Prostate gland (tissue), 2 donors: ENCODE measurements at regions not wholly inside any gene's neighbourhood (a gene's known extent, or its start where the extent isn't known, plus 50 kb on each side); places are given as distances from the start of the nearest gene placed in this dataset.

Experiments
- DNase-seq: peaks from one replicate; pipeline ENCODE4 v3.0.0-alpha.2; 2019; ENCODE audit warnings: low spot score
- H3K27ac ChIP-seq, 2 donors: fragments of 200-600 bp; sonication (generic); 2 replicates each; pipeline ENCODE4 v1.5.1; 2017 to 2019
- H3K27me3 ChIP-seq: fragments of 200-600 bp; sonication (generic); replicated peaks from 2 replicates; pipeline ENCODE4 v1.5.1; 2019; ENCODE audit not compliant: insufficient read depth
- H3K36me3 ChIP-seq, 2 donors: fragments of 200-600 bp; sonication (generic); 1 replicate in 1 of 2; 2 replicates in 1 of 2; pipeline versions ENCODE4 v1.5.1 to v1.8.1; 2017 to 2019
- H3K4me1 ChIP-seq: fragments of 200-600 bp; sonication (generic); replicated peaks from 2 replicates; pipeline ENCODE4 v1.5.1; 2019
- H3K4me3 ChIP-seq, 2 donors: fragments of 200-600 bp; sonication (generic); 2 replicates each; pipeline ENCODE4 v1.5.1; 2017 to 2019
- H3K9me3 ChIP-seq: fragments of 200-600 bp; sonication (generic); 2 replicates; pipeline ENCODE4 v1.5.1; 2017
- POLR2A ChIP-seq: fragments of 450-650 bp; IDR thresholded peaks from one replicate; pipeline ENCODE4 v1.6.1; 2016; ENCODE audit warnings: antibody characterized with exemption, mild to moderate bottlenecking
- POLR2AphosphoS5 ChIP-seq: sonication (generic); formaldehyde crosslinking; IDR thresholded peaks from one replicate; pipeline ENCODE4 v1.6.1; 2017; ENCODE audit warnings: antibody characterized with exemption
- WGBS: methylation state at CpG from one replicate; pipeline ENCODE4 v1.1.5; 2018; 5-methylcytosine and 5-hydroxymethylcytosine counted together
- intact Hi-C: fragments of 100-400 bp; cut with DNase I; formaldehyde crosslinking; loops from one replicate; pipeline ENCODE4 v1.14.2; 2022
- TF ChIP-seq, protein P1 (sequence below), 4 experiments: fragments of 200-600 bp in 2 of 4; fragments of 450-650 bp in 2 of 4; sonication (generic) in 2 of 4; IDR thresholded peaks; 1 replicate in 3 of 4; 2 replicates in 1 of 4; pipeline ENCODE4 v1.5.1; 2016 to 2019; ENCODE audit warnings: antibody characterized with exemption in 4 of 4, mild to moderate bottlenecking in 2 of 4, moderate library complexity in 2 of 4

DNA sequence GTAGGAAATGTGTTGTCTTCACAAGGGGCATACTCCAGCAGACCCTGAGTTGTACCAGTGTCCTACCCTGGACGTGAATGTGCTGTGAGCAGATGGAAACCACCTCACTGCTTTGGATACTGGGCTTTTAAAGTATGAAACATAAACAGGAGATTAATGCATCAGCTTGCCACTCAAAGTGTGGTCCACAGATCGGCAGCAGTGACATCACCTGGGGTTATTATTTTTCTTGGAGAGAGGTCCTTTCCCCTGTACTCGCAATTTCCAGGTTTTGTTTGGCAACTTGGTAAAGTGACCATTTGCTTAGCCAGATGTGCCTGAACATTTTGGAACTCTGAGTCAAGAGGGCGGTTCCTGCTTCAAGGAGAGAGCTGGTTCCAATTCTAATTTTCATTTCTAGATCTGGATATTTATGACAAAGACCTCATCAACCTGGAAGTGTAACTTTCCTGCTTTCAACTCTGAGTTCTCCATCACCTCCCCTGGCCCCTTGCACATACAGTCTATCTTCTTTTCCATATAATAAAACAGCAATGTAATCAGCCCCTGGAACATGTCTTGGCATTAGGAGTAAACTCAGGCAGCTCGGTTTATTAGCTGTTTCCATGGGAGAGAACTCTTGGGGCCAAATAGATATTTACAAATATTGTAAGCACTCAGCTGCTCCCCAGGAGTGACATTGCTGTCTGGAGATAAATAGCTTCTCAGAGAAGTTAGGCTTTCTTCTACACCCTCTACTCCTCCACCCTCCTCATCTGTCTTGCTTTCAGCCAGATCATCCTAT, 237.0 kb upstream of the TBX3 start:
- WGBS, result 46% methylated on average over 5 of the region's 5 CpGs
- Histone ChIP-seq H3K36me3 (no peaks in the 10 kb centered on the region), H3K4me1 (no peaks in the 10 kb centered on the region), H3K4me3 (no peak overlapping the region), H3K27me3 (no peaks in the 10 kb centered on the region), H3K9me3 (no peaks in the 10 kb centered on the region), H3K27ac (no peak overlapping the region)
- no peak for TF ChIP-seq POLR2A
- TF ChIP-seq, protein P1, sequence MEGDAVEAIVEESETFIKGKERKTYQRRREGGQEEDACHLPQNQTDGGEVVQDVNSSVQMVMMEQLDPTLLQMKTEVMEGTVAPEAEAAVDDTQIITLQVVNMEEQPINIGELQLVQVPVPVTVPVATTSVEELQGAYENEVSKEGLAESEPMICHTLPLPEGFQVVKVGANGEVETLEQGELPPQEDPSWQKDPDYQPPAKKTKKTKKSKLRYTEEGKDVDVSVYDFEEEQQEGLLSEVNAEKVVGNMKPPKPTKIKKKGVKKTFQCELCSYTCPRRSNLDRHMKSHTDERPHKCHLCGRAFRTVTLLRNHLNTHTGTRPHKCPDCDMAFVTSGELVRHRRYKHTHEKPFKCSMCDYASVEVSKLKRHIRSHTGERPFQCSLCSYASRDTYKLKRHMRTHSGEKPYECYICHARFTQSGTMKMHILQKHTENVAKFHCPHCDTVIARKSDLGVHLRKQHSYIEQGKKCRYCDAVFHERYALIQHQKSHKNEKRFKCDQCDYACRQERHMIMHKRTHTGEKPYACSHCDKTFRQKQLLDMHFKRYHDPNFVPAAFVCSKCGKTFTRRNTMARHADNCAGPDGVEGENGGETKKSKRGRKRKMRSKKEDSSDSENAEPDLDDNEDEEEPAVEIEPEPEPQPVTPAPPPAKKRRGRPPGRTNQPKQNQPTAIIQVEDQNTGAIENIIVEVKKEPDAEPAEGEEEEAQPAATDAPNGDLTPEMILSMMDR (IDR thresholded peaks at IDR 0.05), result no peak
- TF ChIP-seq POLR2AphosphoS5, result no peak
- intact Hi-C loops, result no loop called here
- DNase-seq, result no peak

DNA sequence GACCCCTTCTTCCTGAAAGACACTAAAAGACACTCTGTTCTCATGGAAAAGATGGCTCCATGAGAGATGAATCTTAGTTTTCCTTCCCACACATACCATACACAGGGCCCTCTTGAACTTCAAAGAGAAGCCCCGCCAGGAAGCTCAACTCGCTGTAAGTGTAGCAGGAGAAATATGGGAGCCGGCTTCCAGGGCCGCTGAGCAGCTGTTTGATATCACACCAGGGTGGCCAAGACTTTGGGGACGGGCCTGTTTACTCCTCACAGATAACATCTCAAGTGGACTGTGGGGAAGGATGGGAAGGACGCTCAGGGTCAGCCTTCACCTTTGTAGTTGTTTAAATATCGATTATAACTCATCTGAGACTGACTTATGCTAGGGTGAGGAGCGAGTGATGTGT, 235.5 kb upstream of the TBX3 start:
- Histone ChIP-seq H3K4me3 (no peak overlapping the region), H3K27me3 (no peaks in the 10 kb centered on the region), H3K4me1 (peaks cover 3% of the 10 kb centered on the region), H3K27ac (no peak overlapping the region), H3K36me3 (no peaks in the 10 kb centered on the region), H3K9me3 (no peaks in the 10 kb centered on the region)
- intact Hi-C loops, result loop anchor here (5.0 to 10.0 kb wide), 4 partner anchors 102 to 838 kb away; no protein-coding TSS in a partner anchor
- DNase-seq, result no peak
- 50% methylated on average over 8 of the region's 8 CpGs for WGBS
- TF ChIP-seq POLR2AphosphoS5 (no peak), POLR2A (no peak)

GRCh38 chr12:114918535-114919233, 234.7 kb upstream of the TBX3 start:
- WGBS, result 64% methylated on average over 3 of the region's 3 CpGs

GRCh38 chr12:114917953-114918352, 234.0 kb upstream of the TBX3 start:
- intact Hi-C loops, result loop anchor here (2.0 to 10.0 kb wide), 5 partner anchors 101 to 839 kb away; no protein-coding TSS in a partner anchor
- Histone ChIP-seq H3K4me3 (no peak overlapping the region), H3K27me3 (no peaks in the 10 kb centered on the region), H3K36me3 (no peaks in the 10 kb centered on the region), H3K4me1 (peaks cover 4% of the 10 kb centered on the region), H3K9me3 (no peaks in the 10 kb centered on the region), H3K27ac (no peak overlapping the region)
- DNase-seq, result no peak
- TF ChIP-seq POLR2A, result no peak
- TF ChIP-seq, protein P1 (IDR thresholded peaks at IDR 0.05), result no peak
- no peak for TF ChIP-seq POLR2AphosphoS5

More at GRCh38 chr12:114918535-114919233, 234.7 kb upstream of the TBX3 start:
- H3K36me3 ChIP-seq, result no peaks in the 10 kb centered on the region
- H3K4me1 ChIP-seq, result peaks cover 4% of the 10 kb centered on the region
- no peak overlapping the region for H3K4me3 ChIP-seq
- no peak for DNase-seq
- intact Hi-C loops, result loop anchor here (5.0 to 10.0 kb wide), 4 partner anchors 101 to 839 kb away; no protein-coding TSS in a partner anchor
- H3K27me3 ChIP-seq, result no peaks in the 10 kb centered on the region
- H3K27ac ChIP-seq, result no peak overlapping the region
- TF ChIP-seq, protein P1 (IDR thresholded peaks at IDR 0.05), result no peak
- no peak for TF ChIP-seq POLR2AphosphoS5
- no peak for TF ChIP-seq POLR2A
- H3K9me3 ChIP-seq, result no peaks in the 10 kb centered on the region

DNA sequence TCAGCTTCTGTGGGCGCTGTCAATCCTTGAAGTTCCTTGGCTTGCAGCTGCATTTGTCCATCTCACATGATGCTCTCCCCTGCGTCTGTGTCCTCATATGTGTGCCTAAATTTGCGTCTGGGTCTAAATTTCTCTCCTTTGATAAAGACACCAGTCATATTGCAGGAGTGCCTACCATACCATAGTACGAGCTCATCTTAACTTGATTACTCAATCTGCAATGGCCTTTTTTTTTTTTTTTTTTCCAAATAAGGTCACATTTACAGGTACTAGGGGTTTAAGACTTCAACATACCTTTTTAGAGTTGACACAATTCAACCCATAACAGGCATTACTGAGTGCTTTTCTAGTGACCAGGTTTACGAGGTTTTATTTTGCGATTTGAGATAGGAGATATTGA, 233.3 kb upstream of the TBX3 start:
- TF ChIP-seq POLR2A, result no peak
- TF ChIP-seq, protein P1 (IDR thresholded peaks at IDR 0.05), result no peak
- TF ChIP-seq POLR2AphosphoS5, result no peak
- 95% methylated on average over 6 of the region's 6 CpGs for WGBS

More for the DNA sequence above, 233.3 kb upstream of the TBX3 start:
- H3K4me1 ChIP-seq, result peaks cover 4% of the 10 kb centered on the region
- no peak overlapping the region for H3K27ac ChIP-seq
- no peak overlapping the region for H3K4me3 ChIP-seq
- intact Hi-C loops, result loop anchor here (2.0 to 10.0 kb wide), 5 partner anchors 100 to 840 kb away; no protein-coding TSS in a partner anchor
- no peaks in the 10 kb centered on the region for H3K27me3 ChIP-seq
- DNase-seq, result no peak
- no peaks in the 10 kb centered on the region for H3K36me3 ChIP-seq
- H3K9me3 ChIP-seq, result no peaks in the 10 kb centered on the region
